Stimulated activated CD8-positive, alpha-beta memory T cell treated with anti-CD3 and anti-CD28 coated beads, Interleukin-4, amount 100 ng/mL, for 24 hours (primary cell): ENCODE measurements at regions not wholly inside any gene's neighbourhood (a gene's known extent, or its start where the extent isn't known, plus 50 kb on each side); places are given as distances from the start of the nearest gene placed in this dataset.

Experiments
- DNase-seq: peaks from one replicate; pipeline ENCODE4 v3.0.0-alpha.2; 2020; ENCODE audit warnings: low read depth

- DNase-seq = no peak
Observed at GRCh38 chr13:79812070-79812850, 331.3 kb downstream of the NDFIP2 start.

DNA sequence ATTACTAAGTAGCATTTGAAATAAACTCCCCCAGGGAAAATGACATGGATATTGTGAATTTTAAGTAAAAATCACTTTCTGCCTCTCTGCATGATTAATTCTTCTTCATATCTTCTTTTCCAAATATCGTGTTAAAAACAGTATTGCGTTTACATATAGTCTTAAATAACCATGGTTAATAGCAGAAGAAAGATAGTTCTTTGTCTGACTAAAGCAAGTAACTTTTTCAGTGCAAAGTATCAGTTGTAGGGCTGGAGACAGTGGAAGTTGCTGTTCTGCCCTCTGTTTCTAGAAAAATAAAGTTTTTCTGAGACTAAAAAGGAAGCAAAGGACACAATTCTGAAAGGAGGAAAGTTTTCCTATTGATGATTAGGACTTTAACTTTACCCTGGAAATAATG is 330.2 kb downstream of the NDFIP2 start:
- no peak for DNase-seq

- no peak for DNase-seq
Observed at GRCh38 chr13:79810669-79811068, 329.7 kb downstream of the NDFIP2 start.

GRCh38 chr13:79810018-79810417 is 329.1 kb downstream of the NDFIP2 start:
- DNase-seq = no peak

- no peak for DNase-seq
Observed at GRCh38 chr13:79808475-79808874, 327.5 kb downstream of the NDFIP2 start.

DNA sequence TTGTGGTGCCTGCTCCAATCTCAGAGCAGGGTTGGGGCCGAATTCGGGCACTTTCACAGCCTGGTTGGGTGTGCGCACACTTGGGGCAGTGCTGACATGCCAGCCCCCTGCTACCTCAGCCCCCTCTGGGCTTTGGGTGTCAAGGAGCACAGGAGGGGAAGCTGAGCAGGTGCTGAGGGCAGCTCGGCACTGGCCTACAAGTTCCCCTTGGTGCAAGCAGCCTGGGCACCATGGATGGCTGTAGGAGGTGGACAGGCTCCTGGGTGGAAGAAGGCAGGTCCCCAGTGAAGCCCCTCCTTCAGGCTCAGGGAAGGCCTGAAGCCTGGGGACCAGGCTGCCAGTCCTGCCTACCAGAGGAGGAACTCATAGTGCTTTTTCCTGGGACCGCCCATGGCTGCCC is 326.6 kb downstream of the NDFIP2 start:
- DNase-seq = no peak

DNA sequence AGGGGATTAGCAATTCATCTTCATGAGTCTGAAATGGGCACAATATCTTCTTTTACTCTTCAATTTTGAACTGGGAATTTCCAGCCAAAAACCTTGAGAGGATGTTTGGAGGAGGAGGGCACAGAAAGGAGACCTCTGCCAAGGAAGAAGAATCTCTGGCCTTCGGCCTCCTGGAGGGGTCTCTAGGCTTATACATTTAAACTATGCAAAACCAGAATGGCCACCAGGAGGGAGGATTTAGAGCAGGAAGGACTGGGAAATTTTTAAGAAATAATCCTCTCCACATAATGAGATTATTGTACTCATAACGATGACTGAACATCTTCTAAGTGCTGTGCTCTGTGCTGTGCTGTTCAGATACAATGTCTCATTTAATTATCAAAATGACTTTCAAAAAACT is 325.9 kb downstream of the NDFIP2 start:
- no peak for DNase-seq

- DNase-seq = no peak
Observed at GRCh38 chr13:79805317-79805716, 324.4 kb downstream of the NDFIP2 start.

DNA sequence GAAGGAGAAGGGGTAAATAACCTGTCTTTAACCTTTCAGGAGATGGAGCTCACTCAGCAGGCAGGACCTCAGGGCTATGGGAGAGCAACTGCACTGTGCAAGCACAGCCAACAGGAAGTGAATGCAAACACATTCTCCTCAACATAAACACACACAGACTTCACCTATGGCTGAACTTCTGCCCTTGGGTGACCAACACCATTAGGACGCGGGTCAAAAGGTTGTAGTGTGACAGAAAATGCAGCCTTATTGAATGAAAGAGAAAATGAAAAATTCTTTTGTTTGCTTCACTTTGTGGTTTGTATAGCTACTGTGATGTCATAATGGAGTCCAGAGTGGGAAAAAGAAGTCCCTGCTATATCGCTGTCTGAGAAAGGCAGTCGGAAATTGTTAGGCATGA is 323.0 kb downstream of the NDFIP2 start:
- DNase-seq = no peak

GRCh38 chr13:79803296-79803695 is 322.3 kb downstream of the NDFIP2 start:
- no peak for DNase-seq

DNA sequence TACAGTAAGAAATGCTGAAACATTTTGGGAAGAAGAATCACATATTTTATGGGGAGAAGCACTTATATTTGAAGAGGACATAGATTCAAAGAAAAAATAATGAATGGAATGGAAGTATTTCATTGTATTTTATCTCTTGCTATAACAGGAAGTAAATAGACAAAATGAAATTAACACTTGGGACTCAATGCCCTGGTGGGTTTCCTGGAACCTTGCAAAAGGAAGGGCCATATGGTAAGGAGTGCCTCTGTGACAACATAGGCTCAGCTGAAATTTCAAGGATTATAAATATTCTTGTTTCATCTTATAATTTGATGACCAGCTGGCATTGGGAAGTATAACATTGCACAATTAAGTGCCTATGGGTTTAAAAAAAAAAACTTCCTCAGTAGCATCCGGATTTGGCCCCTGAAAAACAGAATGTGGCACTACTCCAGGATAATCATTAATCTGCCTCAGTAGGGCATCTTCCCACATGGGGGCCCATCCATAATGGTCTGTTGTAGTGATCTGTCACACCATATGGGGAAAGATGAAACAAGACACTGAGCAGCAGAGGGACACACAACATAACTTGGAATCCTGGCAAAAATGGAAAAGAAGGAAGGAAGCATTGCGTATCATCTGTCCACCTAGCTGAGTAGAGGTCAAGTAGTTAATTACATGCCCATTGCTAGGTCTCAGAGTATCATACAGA is 321.6 kb downstream of the NDFIP2 start:
- DNase-seq = no peak

DNA sequence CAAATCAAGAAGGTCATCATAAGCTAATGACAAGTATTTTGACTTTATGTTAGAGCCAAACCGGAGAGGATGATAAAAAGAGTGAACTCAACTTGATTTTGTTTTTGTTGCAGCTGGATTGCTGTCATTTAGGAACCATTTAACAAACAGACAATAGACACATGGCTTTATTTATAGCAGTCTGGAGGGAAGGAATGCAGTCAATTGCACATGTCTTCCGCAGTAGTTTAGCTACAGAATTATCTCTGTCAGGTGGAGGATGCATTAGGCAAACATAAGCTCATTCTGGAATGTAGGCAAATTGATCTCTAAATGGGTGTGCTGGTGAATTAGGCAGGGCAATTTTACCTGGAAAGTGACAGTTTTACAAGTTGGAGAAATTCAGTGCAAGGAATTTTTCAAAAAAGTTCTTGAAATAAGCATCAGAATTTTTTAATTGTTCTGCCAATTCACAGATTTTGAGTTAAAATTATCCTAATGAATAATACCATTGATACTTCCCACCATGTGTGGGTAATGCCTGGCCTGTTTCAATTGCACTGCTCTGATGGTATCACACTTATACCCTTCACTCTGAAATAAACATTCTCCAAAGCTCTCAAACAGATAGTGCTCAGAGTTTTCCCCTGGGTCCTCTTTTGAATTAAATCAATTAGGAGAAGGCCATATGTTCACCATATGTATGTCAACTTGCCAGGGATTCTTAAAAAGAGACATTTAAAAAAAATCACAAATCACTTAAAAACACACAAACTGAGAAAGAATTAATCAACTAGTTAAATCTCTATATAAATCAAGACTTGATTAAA is 318.3 kb downstream of the NDFIP2 start:
- no peak for DNase-seq

GRCh38 chr13:79796136-79796535 is 315.2 kb downstream of the NDFIP2 start:
- DNase-seq = no peak

DNA sequence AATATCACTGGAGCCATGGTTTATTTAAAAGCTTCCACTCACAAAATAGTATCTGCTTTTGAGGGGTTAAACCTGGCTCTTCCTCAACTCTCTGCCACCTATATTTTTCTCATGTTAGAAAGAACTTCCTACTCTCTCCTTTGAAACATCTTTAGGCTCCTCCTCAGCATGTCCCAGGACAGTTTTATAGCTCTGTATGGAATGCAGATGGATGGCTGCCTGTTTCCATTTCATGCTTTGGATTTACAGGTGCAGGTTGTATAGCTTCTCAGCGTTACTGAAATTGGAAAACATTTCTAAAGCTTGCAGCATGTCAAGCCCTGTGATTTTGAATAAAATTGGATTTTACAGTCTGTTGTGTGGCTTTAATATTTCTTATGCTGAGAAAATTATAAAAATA is 314.0 kb downstream of the NDFIP2 start:
- no peak for DNase-seq

DNA sequence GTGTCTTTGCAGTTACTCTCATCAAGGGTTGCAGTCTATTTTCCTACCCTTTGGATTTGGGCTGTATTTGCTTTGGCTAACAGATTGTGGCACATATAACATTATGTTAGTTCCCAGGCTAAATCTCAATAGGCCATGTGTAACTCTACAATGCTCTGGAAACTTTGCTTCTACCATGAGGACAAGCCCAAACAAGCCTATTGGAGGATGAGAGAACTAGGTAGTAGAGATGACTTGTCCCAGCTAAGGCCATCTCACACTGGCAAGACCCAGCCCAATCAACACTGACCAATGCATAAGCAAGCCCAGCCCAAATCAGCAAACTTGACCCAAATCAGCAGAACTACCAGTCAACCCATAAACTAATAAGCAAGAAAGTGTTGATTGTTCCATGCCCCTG is 311.8 kb downstream of the NDFIP2 start:
- no peak for DNase-seq

GRCh38 chr13:79791471-79792042 is 310.6 kb downstream of the NDFIP2 start:
- DNase-seq = no peak

DNA sequence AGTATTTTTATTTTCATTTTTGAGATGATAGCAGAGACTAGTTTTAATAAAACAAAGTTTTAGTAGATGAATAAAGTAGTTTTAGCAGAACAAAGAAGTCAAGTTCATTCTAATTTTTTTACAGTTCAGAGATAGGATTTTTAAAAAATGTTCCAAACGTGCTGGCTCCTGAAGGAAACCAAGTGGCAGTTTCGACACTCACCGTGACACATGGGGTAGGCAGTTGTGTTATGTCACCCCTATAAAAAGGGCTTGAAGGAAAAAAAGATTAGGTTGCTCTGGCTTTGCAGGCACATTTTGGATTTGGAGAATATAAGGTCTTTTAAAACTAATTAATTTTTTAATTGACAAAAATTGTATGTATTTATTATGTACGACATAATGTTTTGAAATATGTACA is 305.2 kb downstream of the NDFIP2 start:
- DNase-seq = no peak

- DNase-seq = no peak
Observed at GRCh38 chr13:79782541-79783205, 301.7 kb downstream of the NDFIP2 start.

DNA sequence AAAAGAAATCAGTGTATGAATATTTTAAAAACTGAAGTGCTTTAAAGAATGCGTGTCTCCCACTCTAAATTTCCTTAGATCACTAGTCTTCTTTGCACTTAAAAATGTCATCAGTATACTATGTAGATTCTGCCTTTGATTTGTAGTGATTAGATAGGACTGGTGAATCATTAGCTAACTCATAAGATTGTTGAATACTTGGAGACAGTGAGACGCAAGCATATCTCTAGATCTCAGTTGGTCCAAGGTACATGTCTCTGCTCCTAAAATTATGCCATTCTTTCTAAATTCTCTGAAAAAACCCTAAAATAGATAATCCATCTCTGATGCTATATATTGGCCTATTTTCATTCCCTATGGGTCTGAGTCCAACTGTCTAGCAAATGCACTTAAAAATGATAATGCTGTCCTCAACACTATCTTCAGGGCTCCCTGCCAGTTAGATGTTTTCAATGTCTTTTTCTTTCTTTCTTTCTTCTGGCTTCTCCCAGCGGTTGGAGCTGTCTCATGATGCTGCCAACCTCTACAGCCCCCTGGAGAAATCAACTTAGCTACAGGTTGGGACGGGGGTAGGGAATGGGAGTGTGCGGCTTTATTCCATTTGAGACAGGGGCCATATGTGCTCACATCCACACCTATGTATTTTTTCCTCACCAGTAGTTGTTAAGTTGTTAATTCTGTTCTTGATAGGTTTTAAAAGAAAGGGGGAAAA is 301.0 kb downstream of the NDFIP2 start:
- DNase-seq = no peak

DNA sequence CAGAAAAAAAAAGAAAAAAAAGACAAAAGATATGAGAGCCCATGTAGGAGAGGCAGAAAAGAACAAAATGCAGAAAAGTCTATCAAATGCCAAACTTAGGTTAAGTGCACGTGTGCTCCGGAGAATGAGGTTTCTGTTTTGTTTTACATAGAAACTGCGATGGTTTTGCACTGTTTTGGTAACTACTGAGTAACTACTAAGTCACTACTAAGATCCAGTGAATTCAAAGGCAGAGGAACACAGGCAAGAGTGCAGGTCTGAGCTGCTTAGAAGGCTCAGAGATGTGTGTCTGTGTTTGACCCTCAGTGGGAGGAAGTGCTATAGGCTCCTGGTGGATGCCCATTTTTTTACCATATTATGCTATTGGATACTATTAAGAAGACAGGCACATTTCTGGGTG is 299.3 kb downstream of the NDFIP2 start:
- no peak for DNase-seq

- no peak for DNase-seq
Observed at GRCh38 chr13:79779761-79780160, 298.8 kb downstream of the NDFIP2 start.
